Activated T-cell treated with anti-CD3 and anti-CD28 coated beads, Interleukin-2, amount 50 U/mL, for 72 hours (primary cell): ENCODE measurements at regions not wholly inside any gene's neighbourhood (a gene's known extent, or its start where the extent isn't known, plus 50 kb on each side); places are given as distances from the start of the nearest gene placed in this dataset.
"Not testable (repeated sequence)": the region's sequence is repeated elsewhere in the genome, so short reads cannot be mapped to it uniquely, and the experiment has no call there.

Experiments used
- ATAC-seq, 2 donors: fragments of 150-1000 bp; cut with Tn5 transposase; replicated peaks in 1 of 2; 2 replicates each; pipeline ENCODE4 v1.10.0; 2021; ENCODE audit warnings: moderate library complexity in 2 of 2, mild to moderate bottlenecking in 1 of 2
- DNase-seq, 2 donors: peaks; one replicate each; pipeline ENCODE4 v3.0.0; 2021 to 2022; ENCODE audit warnings: mixed read lengths in 1 of 2
- H3K27ac Mint-ChIP-seq: one replicate; pipeline ENCODE4 v1.8.0; 2022; ENCODE audit warnings: mild to moderate bottlenecking, moderate library complexity, mixed read lengths
- H3K27me3 Mint-ChIP-seq: one replicate; pipeline ENCODE4 v1.8.0; 2022; ENCODE audit warnings: low read depth, mixed read lengths
- H3K36me3 Mint-ChIP-seq, 2 donors: one replicate each; pipeline ENCODE4 v1.8.0; 2022; ENCODE audit warnings: mixed read lengths in 2 of 2, mild to moderate bottlenecking in 1 of 2; ENCODE audit not compliant: insufficient read depth in 2 of 2
- H3K4me1 Mint-ChIP-seq: one replicate; pipeline ENCODE4 v1.8.0; 2022; ENCODE audit warnings: low read depth, mixed read lengths
- H3K4me3 Mint-ChIP-seq, 2 donors: one replicate each; pipeline ENCODE4 v1.8.0; 2022; ENCODE audit warnings: mild to moderate bottlenecking in 2 of 2, mixed read lengths in 2 of 2, moderate library complexity in 2 of 2
- H3K9me3 Mint-ChIP-seq, 2 donors: one replicate each; pipeline ENCODE4 v1.8.0; 2022; ENCODE audit warnings: mixed read lengths in 2 of 2

GRCh38 chr14:25472700-25473099, 422.8 kb upstream of the STXBP6 start:
- Mint-ChIP-seq H3K36me3 (no peaks in the 10 kb centered on the region), H3K27ac (no peak overlapping the region), H3K9me3 (peaks cover 0 to 1% of the 10 kb centered on the region in 2 donors), H3K4me3 (no peak overlapping the region), H3K27me3 (no peaks in the 10 kb centered on the region), H3K4me1 (no peaks in the 10 kb centered on the region)
- ATAC-seq (no peak), DNase-seq (no peak)

- Mint-ChIP-seq H3K4me3 (no peak overlapping the region), H3K9me3 (peaks cover 2 to 3% of the 10 kb centered on the region in 2 donors), H3K36me3 (no peaks in the 10 kb centered on the region), H3K4me1 (no peaks in the 10 kb centered on the region), H3K27me3 (no peaks in the 10 kb centered on the region), H3K27ac (no peak overlapping the region)
- DNase-seq (no peak), ATAC-seq (no peak)
Observed at GRCh38 chr14:25464772-25465171, 414.8 kb upstream of the STXBP6 start.

GRCh38 chr14:25464078-25464477, 414.1 kb upstream of the STXBP6 start:
- Mint-ChIP-seq H3K4me1 (no peaks in the 10 kb centered on the region), H3K36me3 (no peaks in the 10 kb centered on the region), H3K27ac (no peak overlapping the region), H3K4me3 (no peak overlapping the region), H3K27me3 (no peaks in the 10 kb centered on the region), H3K9me3 (peaks cover 2 to 3% of the 10 kb centered on the region in 2 donors)
- DNase-seq: no peak
- ATAC-seq: no peak

- Mint-ChIP-seq H3K4me1 (no peaks in the 10 kb centered on the region), H3K9me3 (peaks cover 2 to 3% of the 10 kb centered on the region in 2 donors), H3K27ac (no peak overlapping the region), H3K36me3 (no peaks in the 10 kb centered on the region), H3K4me3 (no peak overlapping the region), H3K27me3 (no peaks in the 10 kb centered on the region)
- ATAC-seq: no peak
- no peak for DNase-seq
Observed at GRCh38 chr14:25463480-25463879, 413.5 kb upstream of the STXBP6 start.

DNA sequence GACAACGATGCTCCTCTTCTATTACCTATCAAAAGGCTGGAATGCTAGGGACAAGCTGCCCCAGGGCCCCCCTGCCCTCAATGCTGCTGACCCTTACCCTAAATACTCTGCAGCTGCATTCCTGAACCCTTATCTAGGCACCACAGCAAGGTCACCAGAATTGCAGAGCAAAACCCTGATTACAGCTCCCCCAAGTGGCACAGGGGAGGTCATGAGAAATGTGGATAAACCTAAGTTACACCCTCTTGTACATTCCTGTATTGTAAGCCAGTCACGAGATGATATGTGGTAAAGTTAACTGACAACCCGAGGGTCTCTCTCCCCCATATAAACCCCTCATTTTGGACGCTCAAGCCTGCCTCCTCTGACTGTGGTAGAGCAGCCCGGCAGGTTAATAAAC, 411.8 kb upstream of the STXBP6 start:
- no peak overlapping the region for H3K4me3 Mint-ChIP-seq
- no peaks in the 10 kb centered on the region for H3K36me3 Mint-ChIP-seq
- H3K27ac Mint-ChIP-seq: no peak overlapping the region
- DNase-seq (no peak), ATAC-seq (no peak)
- H3K27me3 Mint-ChIP-seq: no peaks in the 10 kb centered on the region
- H3K4me1 Mint-ChIP-seq: no peaks in the 10 kb centered on the region
- peaks cover 2 to 4% of the 10 kb centered on the region in 2 donors for H3K9me3 Mint-ChIP-seq

- no peaks in the 10 kb centered on the region for H3K27me3 Mint-ChIP-seq
- H3K9me3 Mint-ChIP-seq: peaks cover 5 to 7% of the 10 kb centered on the region in 2 donors
- no peaks in the 10 kb centered on the region for H3K4me1 Mint-ChIP-seq
- ATAC-seq: no peak
- no peak overlapping the region for H3K4me3 Mint-ChIP-seq
- no peak overlapping the region for H3K27ac Mint-ChIP-seq
- H3K36me3 Mint-ChIP-seq: no peaks in the 10 kb centered on the region
- DNase-seq: no peak
Observed at GRCh38 chr14:25444381-25444780, 394.4 kb upstream of the STXBP6 start.

- H3K27ac Mint-ChIP-seq, H3K4me1 Mint-ChIP-seq, H3K27me3 Mint-ChIP-seq, ATAC-seq, H3K4me3 Mint-ChIP-seq, DNase-seq, H3K36me3 Mint-ChIP-seq: not testable (repeated sequence)
- H3K9me3 Mint-ChIP-seq: peaks cover 9 to 13% of the 10 kb centered on the region in 2 donors
Observed at GRCh38 chr14:25440382-25440781, 390.4 kb upstream of the STXBP6 start.

DNA sequence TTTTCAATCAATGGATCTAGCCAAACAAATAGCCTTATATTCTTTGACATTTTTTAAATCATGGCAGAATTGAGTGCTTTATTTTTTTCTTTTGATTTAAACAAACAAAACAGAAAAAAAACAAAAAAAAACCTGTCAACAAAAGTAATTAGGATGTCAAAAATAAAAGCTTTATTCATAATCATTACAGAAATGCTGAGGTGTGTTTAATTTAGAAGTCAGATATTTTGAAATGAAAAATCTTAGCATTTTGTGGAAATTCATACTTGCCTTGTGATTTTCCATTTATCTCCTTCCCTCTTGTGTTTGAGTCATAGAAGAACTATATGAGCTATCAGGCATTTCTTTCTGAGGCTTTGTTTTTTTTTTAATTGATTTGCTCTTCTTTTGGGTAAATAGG, 387.0 kb upstream of the STXBP6 start:
- H3K4me3 Mint-ChIP-seq: no peak overlapping the region
- no peak for DNase-seq
- H3K4me1 Mint-ChIP-seq: no peaks in the 10 kb centered on the region
- peaks cover 17 to 19% of the 10 kb centered on the region in 2 donors for H3K9me3 Mint-ChIP-seq
- no peaks in the 10 kb centered on the region for H3K27me3 Mint-ChIP-seq
- peaks cover 0 to 1% of the 10 kb centered on the region in 2 donors for H3K36me3 Mint-ChIP-seq
- ATAC-seq: no peak
- H3K27ac Mint-ChIP-seq: no peak overlapping the region

GRCh38 chr14:25436288-25436875, 386.4 kb upstream of the STXBP6 start:
- Mint-ChIP-seq H3K9me3 (peaks cover 17 to 19% of the 10 kb centered on the region in 2 donors), H3K4me1 (no peaks in the 10 kb centered on the region), H3K4me3 (no peak overlapping the region), H3K27me3 (no peaks in the 10 kb centered on the region), H3K36me3 (peaks cover 0 to 1% of the 10 kb centered on the region in 2 donors), H3K27ac (no peak overlapping the region)
- DNase-seq (no peak), ATAC-seq (no peak)

- Mint-ChIP-seq H3K27ac (no peak overlapping the region), H3K36me3 (peaks cover 1 to 2% of the 10 kb centered on the region in 2 donors), H3K27me3 (no peaks in the 10 kb centered on the region), H3K9me3 (peaks cover 20 to 21% of the 10 kb centered on the region in 2 donors), H3K4me1 (no peaks in the 10 kb centered on the region), H3K4me3 (no peak overlapping the region)
- ATAC-seq (no peak), DNase-seq (no peak)
Observed at GRCh38 chr14:25431211-25432076, 381.5 kb upstream of the STXBP6 start.

DNA sequence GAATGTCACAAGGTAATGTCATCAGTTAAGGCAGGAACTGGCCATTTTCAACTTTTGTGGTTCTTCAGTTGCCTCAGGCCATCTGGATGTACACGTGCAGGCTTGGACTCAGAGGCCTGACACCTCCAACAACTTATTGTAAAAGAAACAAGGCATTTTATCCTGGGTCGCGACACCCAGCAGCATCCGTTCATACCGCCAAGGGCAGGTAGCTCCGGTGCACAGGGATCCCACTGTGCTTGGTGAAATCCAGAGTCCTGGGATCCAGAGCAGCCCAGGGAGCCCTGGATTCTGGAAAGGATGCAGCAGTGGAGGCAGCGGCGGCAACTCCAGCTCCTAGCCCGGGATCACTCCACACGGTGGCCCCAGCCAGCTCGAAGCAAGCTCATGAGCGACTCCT, 380.9 kb upstream of the STXBP6 start:
- H3K9me3 Mint-ChIP-seq: peaks cover 20 to 21% of the 10 kb centered on the region in 2 donors
- ATAC-seq (no peak), DNase-seq (no peak)
- H3K27ac Mint-ChIP-seq: no peak overlapping the region
- H3K4me1 Mint-ChIP-seq: no peaks in the 10 kb centered on the region
- H3K4me3 Mint-ChIP-seq: no peak overlapping the region
- peaks cover 1 to 2% of the 10 kb centered on the region in 2 donors for H3K36me3 Mint-ChIP-seq
- no peaks in the 10 kb centered on the region for H3K27me3 Mint-ChIP-seq

DNA sequence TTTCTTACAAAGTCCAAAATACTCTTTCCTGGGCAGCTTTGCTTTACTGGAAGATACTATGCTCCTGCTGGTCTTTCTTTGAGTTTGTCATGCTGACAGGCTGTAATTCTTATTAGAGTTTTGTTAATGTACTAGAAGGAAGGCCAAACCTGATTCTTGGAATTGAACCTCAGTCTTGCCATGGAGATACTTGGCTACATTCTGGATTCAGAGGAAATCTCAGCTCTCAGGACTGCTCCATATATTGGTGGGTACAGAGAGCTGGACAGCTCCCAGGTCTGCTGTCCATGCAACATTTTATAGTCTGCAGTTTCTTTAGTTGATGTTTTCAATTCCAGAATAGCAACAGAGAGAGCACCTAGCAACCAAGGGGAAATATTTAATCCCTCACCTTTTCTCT, 363.1 kb upstream of the STXBP6 start:
- ATAC-seq (no peak), DNase-seq (no peak)
- H3K4me3 Mint-ChIP-seq: no peak overlapping the region
- no peak overlapping the region for H3K27ac Mint-ChIP-seq
- H3K9me3 Mint-ChIP-seq: no peaks in the 10 kb centered on the region
- no peaks in the 10 kb centered on the region for H3K36me3 Mint-ChIP-seq
- no peaks in the 10 kb centered on the region for H3K4me1 Mint-ChIP-seq
- no peaks in the 10 kb centered on the region for H3K27me3 Mint-ChIP-seq

- Mint-ChIP-seq H3K4me1 (no peaks in the 10 kb centered on the region), H3K4me3 (no peak overlapping the region), H3K36me3 (no peaks in the 10 kb centered on the region), H3K27ac (no peak overlapping the region), H3K9me3 (peaks cover 0 to 3% of the 10 kb centered on the region in 2 donors), H3K27me3 (no peaks in the 10 kb centered on the region)
- DNase-seq (no peak), ATAC-seq (no peak)
Observed at GRCh38 chr14:25411781-25412757, 362.1 kb upstream of the STXBP6 start.
